Stimulated activated naive CD4-positive, alpha-beta T cell (primary cell): ENCODE measurements at regions not wholly inside any gene's neighbourhood (a gene's known extent, or its start where the extent isn't known, plus 50 kb on each side); places are given as distances from the start of the nearest gene placed in this dataset.
"Not testable (repeated sequence)": the region's sequence is repeated elsewhere in the genome, so short reads cannot be mapped to it uniquely, and the experiment has no call there.

ENCODE experiments used
- DNase-seq, 6 experiments: peaks; one replicate each; lab custom pipeline; 2025; lab: John Stamatoyannopoulos, UW

GRCh38 chr4:20124317-20125026, 127.2 kb upstream of the SLIT2 start:
- DNase-seq: no peak

DNA sequence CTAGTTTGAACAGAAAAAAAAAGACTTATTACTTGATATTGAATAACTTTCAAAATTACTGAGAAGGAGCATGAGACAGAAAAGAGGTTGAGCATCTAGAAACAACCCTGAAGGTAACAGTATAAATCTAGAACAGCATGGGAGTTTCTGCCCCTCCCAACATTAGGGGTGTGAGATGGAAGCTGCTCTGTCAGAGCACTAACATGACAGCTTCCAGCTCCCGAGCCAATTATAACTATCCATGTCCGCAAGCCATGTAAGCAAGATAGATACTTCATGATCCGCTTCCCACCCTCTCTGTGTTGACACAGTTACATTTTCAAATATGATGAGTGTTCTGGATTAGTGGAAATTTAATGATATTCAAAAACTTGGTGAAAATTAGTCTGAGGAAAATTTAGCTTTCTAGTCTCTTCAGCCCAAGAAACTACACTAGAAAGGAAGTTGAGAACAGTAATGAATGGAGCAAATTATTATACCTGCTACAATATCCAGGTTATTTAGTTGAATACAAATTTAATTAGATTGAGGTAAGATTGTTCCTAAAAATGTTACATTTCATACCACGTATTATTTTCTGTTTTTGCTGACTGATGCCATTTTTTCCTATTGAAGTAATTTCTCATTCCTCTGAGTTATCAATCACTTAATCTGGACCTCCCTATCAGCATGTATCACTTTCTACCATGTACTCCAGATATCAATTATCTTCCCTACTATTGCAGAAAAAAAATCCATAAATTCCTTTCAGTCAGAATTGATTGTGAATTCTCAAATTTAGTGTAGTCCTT, 129.3 kb upstream of the SLIT2 start:
- DNase-seq: no peak

DNA sequence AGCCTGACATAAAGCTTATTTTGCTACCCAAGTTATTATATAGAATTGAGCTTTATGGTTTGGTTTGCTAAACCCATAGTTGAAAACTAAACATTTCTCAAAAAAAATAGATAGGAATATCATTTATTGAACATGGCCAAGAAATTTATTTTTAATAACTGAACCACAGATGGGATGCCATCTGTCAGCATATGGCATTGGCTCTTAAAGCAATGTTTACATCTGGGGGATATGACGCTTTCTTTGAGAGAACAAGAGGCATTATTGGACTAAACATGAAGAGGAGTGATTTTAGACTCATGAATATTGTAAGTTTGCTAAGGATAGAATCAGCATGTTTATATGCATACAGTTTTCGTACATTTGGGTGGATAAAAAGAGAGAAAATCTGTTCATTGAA, 132.6 kb upstream of the SLIT2 start:
- no peak for DNase-seq

GRCh38 chr4:20109391-20109790, 142.3 kb upstream of the SLIT2 start:
- DNase-seq: no peak

DNA sequence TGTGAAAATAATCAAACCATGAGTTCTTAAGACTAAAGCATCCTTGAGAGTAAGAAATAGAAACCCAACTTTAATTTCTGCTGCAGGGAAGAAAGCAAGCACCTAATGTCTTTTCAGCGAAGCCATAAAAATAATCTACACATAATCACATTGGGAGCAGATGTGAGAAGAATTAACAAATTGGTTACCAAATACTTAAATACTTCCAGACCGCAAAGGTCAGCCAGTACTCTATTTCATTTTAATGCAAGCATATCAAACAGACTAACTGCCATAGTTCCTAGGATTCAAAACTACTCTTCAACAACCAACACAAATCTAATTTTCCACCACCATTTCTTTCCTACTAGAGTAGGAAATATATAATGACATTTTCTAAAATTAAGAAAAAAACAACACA, 144.8 kb upstream of the SLIT2 start:
- no peak for DNase-seq

- no peak for DNase-seq
Measured at GRCh38 chr4:20101831-20102230, 149.9 kb upstream of the SLIT2 start.

DNA sequence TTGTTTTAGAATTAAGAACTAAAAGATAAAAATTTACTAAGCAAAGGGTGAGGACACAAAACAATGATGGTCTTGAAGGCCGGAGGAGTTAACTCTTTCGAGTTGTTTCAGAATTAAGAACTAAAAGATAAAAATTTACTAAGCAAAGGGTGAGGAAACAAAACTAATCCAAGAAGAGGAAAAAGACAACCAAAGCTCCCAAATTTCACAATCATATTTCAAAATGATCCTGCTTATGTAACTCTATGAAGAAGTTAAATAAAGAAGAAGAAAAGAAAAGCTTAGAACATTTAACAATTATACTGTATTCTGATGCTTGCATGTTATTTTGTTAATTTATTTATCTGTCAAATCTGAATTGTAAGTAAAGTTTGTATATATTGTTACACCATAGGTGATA, 154.8 kb upstream of the SLIT2 start:
- no peak for DNase-seq

- DNase-seq: no peak
Measured at GRCh38 chr4:20095805-20096541, 155.7 kb upstream of the SLIT2 start.

DNA sequence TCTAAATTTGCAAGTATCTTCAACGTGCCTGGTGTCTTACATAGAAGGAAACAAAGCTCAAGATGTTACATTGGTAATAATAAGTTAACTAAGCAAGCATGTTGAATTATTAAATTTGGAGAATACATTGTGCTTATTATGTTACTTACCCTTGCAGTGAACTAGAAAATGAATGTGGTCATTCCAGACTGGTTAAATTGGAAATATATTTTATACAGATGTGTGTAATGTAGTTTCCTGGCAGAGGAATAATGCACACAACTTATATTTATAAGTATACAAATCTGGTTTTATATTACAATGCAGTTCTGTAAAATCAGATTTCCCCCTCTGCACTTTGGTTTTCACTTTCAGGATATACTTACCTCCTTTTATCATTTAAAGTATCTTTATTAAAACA, 159.9 kb upstream of the SLIT2 start:
- no peak for DNase-seq

- DNase-seq: no peak
Measured at GRCh38 chr4:20087522-20087911, 164.2 kb upstream of the SLIT2 start.

DNA sequence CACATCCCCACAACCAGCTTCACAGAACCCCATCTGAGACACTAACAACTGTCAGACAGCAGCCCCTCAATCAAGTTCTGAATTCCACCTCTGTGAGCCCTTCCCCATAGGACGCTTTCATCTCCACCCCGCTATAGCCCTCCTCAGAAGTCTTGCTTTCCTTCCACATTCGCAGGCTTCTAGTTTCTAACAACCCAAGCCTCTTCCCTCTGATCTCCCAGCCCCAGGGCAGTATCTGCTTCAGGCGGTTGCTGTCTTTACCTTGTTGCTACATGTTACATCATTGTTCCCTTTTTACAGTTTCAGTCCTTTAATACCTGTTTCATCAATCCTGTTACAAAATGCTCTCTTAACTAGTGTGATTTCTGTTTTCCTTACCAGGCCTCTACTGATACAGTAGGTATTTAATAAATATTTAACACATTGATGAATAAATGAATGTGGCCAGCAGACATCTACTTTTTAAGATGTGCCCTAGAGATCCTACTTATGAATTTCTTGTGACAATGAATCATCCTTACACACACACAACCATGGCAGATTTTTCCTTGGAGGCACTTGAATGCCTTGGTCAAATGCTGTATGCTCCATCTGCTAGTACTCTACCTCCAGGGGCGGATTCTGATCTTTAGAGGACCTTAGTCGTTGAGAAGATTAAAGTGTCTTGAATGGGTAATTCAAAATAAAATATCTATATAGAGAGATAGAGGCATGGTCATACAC, 164.7 kb upstream of the SLIT2 start:
- no peak for DNase-seq

GRCh38 chr4:20086067-20086798, 165.5 kb upstream of the SLIT2 start:
- DNase-seq: no peak

DNA sequence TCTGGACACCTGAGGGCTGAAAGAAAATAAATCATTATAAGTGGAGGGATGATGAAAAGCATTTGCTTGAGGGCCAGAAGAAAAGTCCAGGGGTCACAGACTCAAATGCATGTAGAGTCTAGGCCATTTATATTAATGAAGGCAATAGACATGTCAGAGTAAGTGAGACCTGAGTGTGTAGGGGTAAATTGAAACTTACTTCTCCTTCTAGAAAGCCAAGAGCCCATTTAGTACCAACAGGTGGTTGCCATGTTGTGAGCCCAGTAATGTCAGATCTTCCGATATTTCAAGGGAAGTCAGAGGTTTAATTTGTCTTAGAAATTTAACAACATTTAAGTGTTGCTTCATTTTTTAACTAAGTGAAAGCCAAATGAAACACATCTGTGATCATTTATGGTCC, 166.1 kb upstream of the SLIT2 start:
- no peak for DNase-seq

GRCh38 chr4:20085156-20085555, 166.5 kb upstream of the SLIT2 start:
- DNase-seq: no peak

GRCh38 chr4:20084488-20084887, 167.2 kb upstream of the SLIT2 start:
- DNase-seq: no peak

GRCh38 chr4:20078644-20079043, 173.1 kb upstream of the SLIT2 start:
- DNase-seq: no peak

DNA sequence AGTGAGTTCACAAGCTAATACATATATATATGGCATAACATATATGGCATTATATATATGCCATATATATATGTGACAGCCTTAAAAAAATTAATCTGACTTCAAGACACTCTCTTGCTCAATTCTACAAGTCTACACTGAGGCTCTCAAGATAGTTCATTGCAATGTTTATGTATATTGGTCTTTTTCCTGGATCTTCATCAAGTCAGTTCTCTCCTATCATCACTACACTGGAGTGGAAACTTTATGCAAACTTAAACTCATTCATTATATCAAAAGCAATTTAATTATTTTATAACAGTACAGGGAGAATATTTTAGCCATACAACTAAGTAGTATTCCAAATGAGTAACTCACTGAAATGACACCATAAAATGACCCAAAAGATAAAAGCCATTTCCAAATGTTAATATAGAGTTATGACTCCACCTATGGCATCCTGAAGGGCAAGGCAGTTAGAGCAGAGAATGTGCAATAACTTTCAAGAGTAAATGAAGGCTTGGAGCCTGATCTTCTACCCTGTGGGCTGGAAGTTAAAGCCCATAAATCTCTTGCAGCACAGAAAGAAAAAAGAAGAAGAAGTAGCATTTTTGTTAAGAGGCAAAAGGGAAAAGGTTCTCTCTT, 176.3 kb upstream of the SLIT2 start:
- DNase-seq: no peak

DNA sequence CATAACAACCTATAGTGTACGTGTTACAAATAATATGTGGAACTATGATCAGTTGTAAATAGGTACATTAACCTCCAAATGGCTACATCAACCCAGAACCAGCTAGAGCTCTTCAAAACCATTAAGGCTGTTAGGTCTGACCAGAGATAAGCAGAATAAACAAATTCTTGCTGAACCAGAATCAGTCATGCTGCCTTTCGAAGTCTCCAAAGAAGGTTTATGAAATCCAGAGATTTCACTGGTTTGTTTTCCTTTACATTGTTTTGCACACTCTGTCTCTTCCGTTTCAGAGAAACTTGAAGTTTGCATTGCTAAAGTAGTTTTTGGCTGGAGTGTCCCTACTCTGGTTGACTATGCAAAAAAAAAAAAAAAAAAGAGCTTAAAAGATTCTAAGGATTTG, 177.3 kb upstream of the SLIT2 start:
- DNase-seq: no peak

GRCh38 chr4:20065952-20066351, 185.8 kb upstream of the SLIT2 start:
- DNase-seq: no peak

- DNase-seq: not testable (repeated sequence)
Measured at GRCh38 chr4:20062857-20063256, 188.8 kb upstream of the SLIT2 start.

DNA sequence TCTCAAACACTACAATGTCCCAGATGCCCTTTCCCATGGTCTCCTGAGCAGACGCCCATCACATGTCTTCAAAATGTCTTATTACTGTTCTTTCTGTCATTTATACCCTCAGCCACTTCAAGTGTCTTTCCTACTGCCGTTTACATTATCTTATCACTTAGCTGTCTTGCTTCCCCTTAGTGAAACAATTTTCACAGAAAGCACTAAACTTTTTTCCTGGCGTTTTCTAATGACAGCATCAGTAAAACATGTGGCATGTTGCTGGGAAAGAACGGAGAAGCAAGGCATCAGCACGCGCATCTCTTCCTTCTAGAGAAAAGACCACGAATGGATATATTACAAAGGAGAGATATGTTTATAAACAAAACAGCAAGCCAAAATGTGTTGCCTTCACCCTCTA, 189.7 kb upstream of the SLIT2 start:
- no peak for DNase-seq
